ENCODE measurements at regions not wholly inside any gene's neighbourhood (a gene's known extent, or its start where the extent isn't known, plus 50 kb on each side); places are given as distances from the start of the nearest gene placed in this dataset.
"Not testable (repeated sequence)": the region's sequence is repeated elsewhere in the genome, so short reads cannot be mapped to it uniquely, and the experiment has no call there.

GRCh38 chr3:124629497-124629896 lies 100.8 kb upstream of the UMPS start:
- intact Hi-C loops (cut with micrococcal nuclease), result no loop called here

GRCh38 chr3:124630960-124631359 lies 99.3 kb upstream of the UMPS start:
- intact Hi-C loops (cut with micrococcal nuclease), result no loop called here

- intact Hi-C loops (cut with micrococcal nuclease), result no loop called here
Measured at GRCh38 chr3:124631727-124632126, 98.5 kb upstream of the UMPS start.

- intact Hi-C loops (cut with micrococcal nuclease), result no loop called here
Measured at GRCh38 chr3:124632566-124633140, 97.6 kb upstream of the UMPS start.

GRCh38 chr3:124633524-124633923 lies 96.7 kb upstream of the UMPS start:
- intact Hi-C loops (cut with micrococcal nuclease), result no loop called here

- intact Hi-C loops (cut with micrococcal nuclease), result loop anchor here (5.0 kb wide), 1 partner anchor 53 kb away; no protein-coding TSS in a partner anchor
Measured at GRCh38 chr3:124634210-124635168, 95.8 kb upstream of the UMPS start.

GRCh38 chr3:124635169-124635539 lies 95.1 kb upstream of the UMPS start:
- intact Hi-C loops (cut with micrococcal nuclease), result loop anchor here (5.0 kb wide), 1 partner anchor 52 kb away; no protein-coding TSS in a partner anchor

GRCh38 chr3:124636101-124636862 lies 94.0 kb upstream of the UMPS start:
- intact Hi-C loops (cut with micrococcal nuclease), result loop anchor here (5.0 kb wide), 1 partner anchor 51 kb away; no protein-coding TSS in a partner anchor

GRCh38 chr3:124636863-124637296 lies 93.4 kb upstream of the UMPS start:
- intact Hi-C loops (cut with micrococcal nuclease), result loop anchor here (5.0 kb wide), 1 partner anchor 50 kb away; no protein-coding TSS in a partner anchor

GRCh38 chr3:124639406-124640237 lies 90.6 kb upstream of the UMPS start:
- intact Hi-C loops (cut with micrococcal nuclease), result loop anchor here (1.0 to 5.0 kb wide), 2 partner anchors 19 to 48 kb away; no protein-coding TSS in a partner anchor

GRCh38 chr3:124640635-124641306 lies 89.5 kb upstream of the UMPS start:
- intact Hi-C loops (cut with micrococcal nuclease), result no loop called here

- intact Hi-C loops (cut with micrococcal nuclease), result no loop called here
Measured at GRCh38 chr3:124643453-124643852, 86.8 kb upstream of the UMPS start.

- intact Hi-C loops (cut with micrococcal nuclease), result not testable (repeated sequence)
Measured at GRCh38 chr3:124646186-124646585, 84.1 kb upstream of the UMPS start.

GRCh38 chr3:124648551-124648950 lies 81.7 kb upstream of the UMPS start:
- intact Hi-C loops (cut with micrococcal nuclease), result no loop called here

- intact Hi-C loops (cut with micrococcal nuclease), result no loop called here
Measured at GRCh38 chr3:124650798-124651197, 79.5 kb upstream of the UMPS start.

- intact Hi-C loops (cut with micrococcal nuclease), result not testable (repeated sequence)
Measured at GRCh38 chr3:124651416-124651815, 78.8 kb upstream of the UMPS start.

- intact Hi-C loops (cut with micrococcal nuclease), result no loop called here
Measured at GRCh38 chr3:124652009-124652408, 78.2 kb upstream of the UMPS start.

GRCh38 chr3:124653071-124653796 lies 77.0 kb upstream of the UMPS start:
- intact Hi-C loops (cut with micrococcal nuclease), result no loop called here

- intact Hi-C loops (cut with micrococcal nuclease), result no loop called here
Measured at GRCh38 chr3:124653797-124654469, 76.3 kb upstream of the UMPS start.

Data from T-helper 1 cell treated with Interleukin-12 subunit alpha and Interleukin-12 subunit beta and Interleukin-4 antibody, amounts not matched to agents 30 ng/mL and 1 ng/mL, for 36 hours (primary cell).